ENCODE measurements at regions not wholly inside any gene's neighbourhood (a gene's known extent, or its start where the extent isn't known, plus 50 kb on each side); places are given as distances from the start of the nearest gene placed in this dataset.

- TF ChIP-seq EZH2 (IDR thresholded peaks at IDR 0.05; ENCODE audit: insufficient read depth, low read length) (no peak), CTCF (IDR thresholded peaks at IDR 0.05; ENCODE audit: insufficient read depth, low read depth, low read length) (no peak)
Observed at GRCh38 chr3:162029736-162030135, 533.1 kb downstream of the OTOL1 start.
